CD4-positive, alpha-beta T cell treated with Interleukin-21 for 1 hour (primary cell): ENCODE measurements at regions not wholly inside any gene's neighbourhood (a gene's known extent, or its start where the extent isn't known, plus 50 kb on each side); places are given as distances from the start of the nearest gene placed in this dataset.
"Not testable (repeated sequence)": the region's sequence is repeated elsewhere in the genome, so short reads cannot be mapped to it uniquely, and the experiment has no call there.

Experiments
- DNase-seq: peaks from one replicate; pipeline ENCODE4 v3.0.0-alpha.2; 2020

GRCh38 chr4:132556316-132556715 is 592.8 kb upstream of the PCDH10 start:
- no peak for DNase-seq

- DNase-seq: no peak
These were observed 591.4 kb upstream of the PCDH10 start for GRCh38 chr4:132557660-132558059.

DNA sequence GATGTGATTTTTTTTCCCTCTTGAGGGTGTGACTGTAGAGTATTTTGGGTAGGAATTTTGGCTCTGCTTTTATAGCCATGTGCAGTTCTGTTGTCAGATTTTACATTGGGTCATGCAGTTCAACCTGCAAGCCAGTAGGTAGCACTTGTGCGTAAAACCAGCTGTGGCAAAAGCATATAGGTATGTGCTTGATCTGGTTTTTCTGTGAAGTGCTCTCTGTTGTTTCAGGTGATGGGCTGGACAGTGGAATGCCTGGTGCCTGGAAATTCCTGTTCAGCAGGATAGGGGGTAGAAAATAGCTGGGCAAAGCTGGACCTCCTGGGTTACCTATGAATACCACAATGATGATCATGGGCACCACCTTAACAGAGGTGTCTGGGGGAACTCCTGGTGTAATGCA is 584.2 kb upstream of the PCDH10 start:
- no peak for DNase-seq

GRCh38 chr4:132565542-132565941 is 583.6 kb upstream of the PCDH10 start:
- no peak for DNase-seq

GRCh38 chr4:132572210-132572609 is 576.9 kb upstream of the PCDH10 start:
- DNase-seq: no peak

- DNase-seq: no peak
These were observed 561.5 kb upstream of the PCDH10 start for GRCh38 chr4:132587626-132588025.

GRCh38 chr4:132592340-132592739 is 556.8 kb upstream of the PCDH10 start:
- DNase-seq: no peak

DNA sequence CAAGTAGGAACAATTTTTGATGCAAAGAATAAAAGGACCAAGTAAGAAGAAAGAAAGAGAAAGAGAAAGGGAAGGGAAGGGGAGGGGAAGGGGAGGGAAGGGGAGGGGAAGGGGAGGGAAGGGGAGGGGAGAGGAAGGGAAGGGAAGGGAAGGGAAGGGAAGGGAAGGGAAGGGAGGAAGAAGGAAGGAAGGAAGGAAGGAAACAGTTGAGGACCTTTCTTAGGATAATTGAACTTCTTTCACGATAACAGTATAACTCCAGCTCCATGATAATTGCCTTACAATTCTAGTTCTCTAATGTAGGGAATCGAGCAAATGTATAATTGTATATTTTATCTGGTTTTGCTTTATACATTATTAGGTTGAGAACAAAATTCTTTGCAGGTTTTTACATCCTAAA is 556.2 kb upstream of the PCDH10 start:
- DNase-seq: no peak

DNA sequence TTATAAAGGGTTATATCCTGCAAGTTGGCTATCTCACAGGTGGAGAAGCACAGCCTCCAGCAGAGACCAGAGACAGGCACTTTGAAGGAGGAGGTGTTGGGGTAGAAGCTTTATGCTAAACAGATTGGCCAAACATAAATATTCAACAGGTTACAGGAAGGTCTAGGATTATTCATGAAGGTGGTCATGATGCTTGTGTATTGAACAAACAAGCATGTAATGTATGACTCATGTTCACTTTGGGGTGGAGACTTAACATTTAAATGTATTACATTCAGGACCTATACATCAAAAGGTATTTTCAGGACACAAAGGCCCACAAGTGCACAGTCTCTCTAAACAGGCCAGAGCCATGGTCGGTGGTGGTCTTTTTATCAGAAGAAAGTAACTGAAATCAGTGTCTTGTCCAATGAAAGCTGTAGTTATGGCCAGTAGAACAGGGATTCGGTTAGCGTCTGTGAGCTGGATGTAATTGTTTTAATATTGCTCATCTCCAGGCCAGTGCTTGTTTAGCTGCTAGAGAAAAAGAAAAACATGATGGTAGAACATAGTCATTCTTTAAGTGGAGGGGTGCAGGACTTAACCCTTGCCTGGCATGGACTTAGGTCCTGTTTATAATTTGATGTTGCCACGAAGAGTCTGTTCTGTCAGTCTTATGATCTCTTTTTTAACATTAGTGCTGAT is 555.2 kb upstream of the PCDH10 start:
- no peak for DNase-seq

- no peak for DNase-seq
These were observed 552.9 kb upstream of the PCDH10 start for GRCh38 chr4:132596186-132596585.

GRCh38 chr4:132605551-132605950 is 543.5 kb upstream of the PCDH10 start:
- DNase-seq: no peak

DNA sequence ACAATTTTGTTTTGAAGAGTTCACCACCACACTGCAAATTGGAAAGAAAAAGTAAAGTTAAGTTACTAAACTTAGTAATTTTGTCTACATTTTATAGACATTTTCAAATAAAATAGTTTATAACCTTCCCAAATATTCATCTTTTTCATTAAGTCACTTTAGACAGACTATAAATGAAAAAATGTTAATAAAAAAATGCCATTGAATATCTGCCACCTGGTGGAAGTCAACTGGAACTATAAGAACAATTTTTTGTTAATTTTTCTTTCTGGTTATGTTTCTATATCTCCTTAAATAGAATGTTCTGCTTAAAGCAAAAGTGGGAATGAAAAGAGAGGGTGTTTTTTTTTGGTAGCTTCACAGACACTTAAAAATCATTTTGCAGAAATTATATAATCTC is 534.4 kb upstream of the PCDH10 start:
- no peak for DNase-seq

DNA sequence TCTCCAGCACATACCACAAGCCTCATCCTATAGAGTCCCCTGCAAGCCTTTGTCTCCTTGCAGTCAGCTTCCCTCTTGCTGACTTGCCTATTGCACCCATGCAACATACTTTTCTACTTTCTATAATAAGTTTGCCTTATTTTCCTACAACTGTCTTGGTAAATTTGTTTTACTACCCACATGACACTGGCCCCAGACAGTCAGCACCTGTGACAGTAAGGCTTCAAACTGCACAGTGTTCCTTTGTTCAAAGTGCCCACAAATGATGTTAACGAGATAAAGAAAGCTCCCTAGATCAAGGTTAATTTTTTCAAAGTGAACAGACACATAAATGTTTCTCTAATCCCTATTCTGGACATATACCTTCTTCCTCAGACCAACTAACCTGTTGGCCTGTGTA is 529.1 kb upstream of the PCDH10 start:
- no peak for DNase-seq

DNA sequence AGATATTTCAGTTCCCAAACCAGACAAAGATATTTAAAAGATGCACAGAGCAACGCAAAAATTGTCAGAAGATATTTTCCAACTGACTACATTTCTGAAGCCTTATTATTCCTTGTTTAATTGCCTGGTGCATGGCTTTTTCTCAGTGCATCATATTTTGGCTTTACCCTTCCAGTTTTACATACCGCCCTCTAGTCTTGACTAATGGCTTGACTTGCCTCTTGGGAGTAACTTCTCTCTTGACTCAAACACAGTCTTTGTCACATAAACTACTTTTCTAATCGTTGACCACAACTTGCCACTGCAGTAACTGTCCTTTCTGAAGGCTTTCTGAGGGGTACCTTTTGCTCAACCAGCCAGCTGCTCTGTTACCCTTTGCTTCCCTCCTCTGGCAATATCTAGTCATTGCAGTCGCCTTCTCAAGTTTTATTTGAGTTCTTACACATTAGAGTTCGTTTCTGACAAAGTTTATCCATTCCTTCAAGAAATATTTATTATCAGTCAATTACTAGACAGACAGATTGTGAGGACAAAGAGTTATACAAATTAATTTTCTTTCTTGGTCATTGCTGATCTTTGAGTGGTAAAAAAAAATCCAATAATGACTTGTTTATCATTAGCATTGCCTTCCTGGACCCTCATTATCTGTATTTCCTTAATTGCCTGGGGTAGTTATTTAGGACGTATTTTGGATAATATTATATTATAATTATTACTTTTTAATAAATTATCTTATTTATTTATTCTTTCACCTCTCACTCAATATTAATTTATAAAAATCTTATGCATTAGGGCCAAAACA is 506.9 kb upstream of the PCDH10 start:
- DNase-seq: no peak

GRCh38 chr4:132646186-132646585 is 502.9 kb upstream of the PCDH10 start:
- DNase-seq: no peak

- DNase-seq: no peak
These were observed 497.9 kb upstream of the PCDH10 start for GRCh38 chr4:132651196-132651595.

DNA sequence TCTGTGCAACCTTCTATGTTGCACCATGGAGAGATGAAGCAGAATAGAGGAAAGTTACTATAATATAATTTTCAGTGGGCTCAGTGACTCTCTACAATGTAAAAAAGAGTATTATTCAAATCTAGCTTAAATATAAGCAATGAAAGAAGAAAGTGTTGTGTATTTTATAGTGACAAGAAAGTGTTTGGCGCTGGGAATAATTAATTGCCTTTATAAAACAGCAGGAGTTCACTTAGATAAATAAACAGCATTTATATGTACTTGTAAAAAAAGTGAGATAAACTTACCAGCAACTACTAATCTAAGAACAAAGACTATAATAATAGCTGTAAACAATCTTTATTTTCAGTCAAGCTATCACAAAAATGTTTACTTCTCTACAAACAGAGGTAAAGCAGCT is 488.9 kb upstream of the PCDH10 start:
- DNase-seq: no peak

- no peak for DNase-seq
These were observed 486.6 kb upstream of the PCDH10 start for GRCh38 chr4:132662456-132662855.

DNA sequence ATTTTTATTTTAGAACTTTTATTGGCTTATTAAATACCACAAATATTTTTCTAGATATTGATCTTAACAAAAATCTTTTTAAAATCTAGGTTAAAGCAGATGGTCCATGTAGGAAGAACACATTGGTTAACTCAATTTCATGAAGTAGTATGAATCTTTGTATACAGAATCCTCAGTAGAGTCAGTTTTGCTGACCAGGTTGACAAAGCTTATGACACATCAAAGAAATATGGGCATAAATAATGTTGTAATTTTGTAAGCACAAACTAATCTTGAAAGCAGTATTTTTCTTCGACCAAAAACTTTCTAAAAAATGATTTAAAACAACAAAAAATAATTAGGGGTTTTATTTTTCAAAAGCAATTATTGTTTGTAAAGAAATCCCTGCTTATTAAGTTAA is 479.3 kb upstream of the PCDH10 start:
- no peak for DNase-seq

GRCh38 chr4:132670557-132670956 is 478.5 kb upstream of the PCDH10 start:
- DNase-seq: no peak

DNA sequence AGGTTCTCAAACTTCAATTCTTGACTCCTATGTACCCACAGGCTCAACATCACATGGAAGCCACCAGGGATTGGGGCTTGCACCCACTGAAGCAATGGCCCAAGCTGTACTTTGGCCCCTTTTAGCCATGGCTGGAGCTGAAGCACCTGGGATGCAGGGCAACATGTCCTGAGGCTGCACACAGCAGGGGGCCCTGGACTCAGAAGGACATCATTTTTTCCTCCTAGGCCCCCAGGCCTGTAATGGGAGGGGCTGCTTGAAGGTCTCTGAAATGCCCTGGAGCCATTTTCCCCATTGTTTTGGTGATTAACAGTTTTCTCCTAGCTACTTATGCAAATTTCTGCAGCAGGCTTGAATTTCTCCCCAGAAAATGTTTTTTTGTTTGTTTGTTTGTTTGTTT is 465.1 kb upstream of the PCDH10 start:
- DNase-seq: no peak

- DNase-seq: no peak
These were observed 458.1 kb upstream of the PCDH10 start for GRCh38 chr4:132691026-132691425.

DNA sequence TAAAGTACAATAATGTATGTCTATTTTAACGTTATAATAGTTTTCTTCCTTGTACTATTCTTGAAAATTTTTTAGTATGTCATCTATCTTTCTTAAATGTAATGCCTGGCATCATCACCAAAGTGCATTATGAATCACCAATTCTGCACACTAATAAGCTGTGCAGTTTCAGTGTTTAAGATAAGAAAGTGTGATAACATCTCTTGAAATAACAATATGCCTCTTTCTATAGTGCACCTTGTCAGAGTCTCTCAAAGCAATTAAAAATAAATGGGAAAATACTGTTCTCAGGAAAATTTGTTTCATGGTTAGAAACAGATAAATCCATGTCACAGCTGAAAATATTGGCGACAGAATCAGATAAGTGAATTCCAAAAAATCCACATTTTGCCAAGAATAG is 457.4 kb upstream of the PCDH10 start:
- DNase-seq: no peak

DNA sequence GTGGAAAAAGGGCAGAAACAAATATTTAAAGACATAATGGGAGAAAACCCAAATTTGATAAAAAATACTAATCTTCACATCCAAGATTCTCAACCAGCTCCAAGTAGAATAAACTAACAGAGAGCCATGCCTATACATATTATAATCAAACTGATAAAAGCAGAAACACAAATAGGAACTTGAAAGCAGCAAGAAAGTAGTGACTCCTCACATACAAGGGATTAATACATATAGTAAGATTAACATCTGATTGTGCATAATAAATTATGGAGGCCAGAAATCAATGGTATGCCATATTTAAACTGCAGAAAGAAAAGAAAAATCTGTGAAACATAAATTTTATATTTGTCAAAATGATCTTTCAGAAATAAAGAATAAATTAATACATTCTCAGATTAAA is 454.3 kb upstream of the PCDH10 start:
- DNase-seq: no peak

DNA sequence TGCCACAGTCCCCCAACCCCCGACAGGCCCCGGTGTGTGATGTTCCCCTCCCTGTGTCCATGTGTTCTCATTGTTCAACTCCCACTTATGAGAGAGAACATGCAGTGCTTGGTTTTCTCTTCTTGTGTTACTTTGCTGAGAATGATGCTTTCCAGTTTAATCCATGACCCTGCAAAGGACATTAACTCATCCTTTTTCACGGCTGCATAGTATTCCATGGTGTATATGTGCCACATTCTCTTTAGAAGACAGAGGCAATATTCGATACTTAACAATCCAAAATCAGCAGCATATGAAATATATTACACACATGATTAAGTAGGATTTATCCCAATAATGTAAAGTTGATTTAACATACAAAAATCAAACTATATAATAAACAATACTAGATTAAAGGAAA is 451.6 kb upstream of the PCDH10 start:
- not testable (repeated sequence) for DNase-seq
